Transverse colon (tissue), 4 donors: ENCODE measurements at regions not wholly inside any gene's neighbourhood (a gene's known extent, or its start where the extent isn't known, plus 50 kb on each side); places are given as distances from the start of the nearest gene placed in this dataset.

Experiments
- DNase-seq: peaks from one replicate; pipeline ENCODE4 v3.0.0-alpha.2; 2019
- H3K27ac ChIP-seq, 4 donors: fragments of 200-600 bp; sonication (generic); 2 replicates each; pipeline ENCODE4 v1.5.1; 2016 to 2018; ENCODE audit warnings: inconsistent platforms in 4 of 4
- H3K27me3 ChIP-seq: fragments of 200-600 bp; sonication (generic); 2 replicates; pipeline ENCODE4 v1.5.1; 2017; ENCODE audit warnings: inconsistent platforms
- H3K36me3 ChIP-seq, 4 donors: fragments of 200-600 bp; sonication (generic); 2 replicates each; pipeline ENCODE4 v1.5.1; 2017 to 2019; ENCODE audit warnings: inconsistent platforms in 4 of 4
- H3K4me1 ChIP-seq, 4 donors: fragments of 200-600 bp; sonication (generic); 2 replicates each; pipeline ENCODE4 v1.5.1; 2017 to 2020; ENCODE audit warnings: inconsistent platforms in 4 of 4
- H3K4me3 ChIP-seq, 4 donors: fragments of 200-600 bp; sonication (generic); 1 replicate in 1 of 4; 2 replicates in 3 of 4; pipeline versions ENCODE4 v1.5.1 to v1.6.1; 2017 to 2019; ENCODE audit warnings: inconsistent platforms in 4 of 4
- H3K9me3 ChIP-seq, 2 donors: fragments of 200-600 bp; sonication (generic); 2 replicates each; pipeline ENCODE4 v1.5.1; 2017 to 2019; ENCODE audit warnings: inconsistent platforms in 2 of 2
- EP300 ChIP-seq: sonication (generic); formaldehyde crosslinking; IDR thresholded peaks from one replicate; pipeline ENCODE4 v1.6.1; 2017; ENCODE audit warnings: antibody characterized with exemption, low read depth
- POLR2A ChIP-seq: fragments of 450-650 bp; IDR thresholded peaks from one replicate; pipeline ENCODE4 v1.6.1; 2016; ENCODE audit warnings: antibody characterized with exemption, mild to moderate bottlenecking, moderate library complexity
- POLR2AphosphoS5 ChIP-seq, 3 donors: sonication (generic); formaldehyde crosslinking; IDR thresholded peaks; one replicate each; pipeline ENCODE4 v1.6.1; 2016; ENCODE audit warnings: antibody characterized with exemption in 3 of 3
- WGBS, 2 donors: methylation state at CpG; one replicate each; pipeline ENCODE4 v1.1.5; 2018; ENCODE audit warnings: low coverage in 1 of 2; 5-methylcytosine and 5-hydroxymethylcytosine counted together
- in situ Hi-C, 4 donors: fragments of 200-750 bp; cut with MboI; loops; one replicate each; pipeline versions ENCODE4 v1.15.0 to v1.15.1; 2017; ENCODE audit warnings: low sequenced_read_pairs in 3 of 4, low pct_ligation_motif_present in 1 of 4, low pct_unique_long_range_greater_than_20kb in 1 of 4
- intact Hi-C: fragments of 100-400 bp; cut with DNase I; formaldehyde crosslinking; loops from one replicate; pipeline ENCODE4 v1.15.1; 2023; ENCODE audit warnings: low total_unique reads
- TF ChIP-seq, protein P1 (sequence below), 5 experiments: fragments of 200-600 bp in 3 of 5; fragments of 450-650 bp in 2 of 5; sonication (generic) in 3 of 5; IDR thresholded peaks; 1 replicate in 2 of 5; 2 replicates in 3 of 5; pipeline ENCODE4 v1.5.1; 2016 to 2017; ENCODE audit warnings: antibody characterized with exemption in 5 of 5, inconsistent platforms in 3 of 5, mild to moderate bottlenecking in 2 of 5, moderate library complexity in 1 of 5

DNA sequence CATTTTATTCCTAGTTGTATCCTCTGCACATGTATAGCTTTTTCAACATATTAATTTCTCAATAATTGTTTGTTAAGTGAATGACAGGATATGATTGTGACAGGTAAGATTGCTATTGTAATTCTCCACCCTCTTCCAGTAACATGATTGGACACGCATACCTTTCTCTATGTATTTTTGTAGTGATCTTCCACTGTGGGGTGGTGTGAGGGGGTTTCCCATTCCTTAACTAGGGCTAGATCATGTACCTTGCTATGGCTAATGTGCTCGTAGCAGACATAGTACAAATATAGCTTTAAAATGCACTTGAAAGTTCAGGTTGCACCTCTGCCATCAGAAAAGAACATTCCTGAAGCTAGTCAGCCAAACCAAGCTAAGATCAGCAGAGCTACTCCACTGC lies 2392.8 kb upstream of the RAG2 start:
- H3K9me3 ChIP-seq = no peaks in the 10 kb centered on the region
- no peak overlapping the region for H3K4me3 ChIP-seq
- H3K27me3 ChIP-seq = no peaks in the 10 kb centered on the region
- in situ Hi-C loops = no loop called here
- WGBS, 2 donors = 53 to 73% methylated on average over 1 to 2 of the region's 2 CpGs
- no peak overlapping the region for H3K27ac ChIP-seq
- H3K36me3 ChIP-seq = no peaks in the 10 kb centered on the region
- intact Hi-C loops = no loop called here
- no peaks in the 10 kb centered on the region for H3K4me1 ChIP-seq
- no peak for DNase-seq
- TF ChIP-seq POLR2A (no peak), POLR2AphosphoS5 (IDR thresholded peaks at IDR 0.05) (no peak), EP300 (no peak)
- TF ChIP-seq, protein P1, sequence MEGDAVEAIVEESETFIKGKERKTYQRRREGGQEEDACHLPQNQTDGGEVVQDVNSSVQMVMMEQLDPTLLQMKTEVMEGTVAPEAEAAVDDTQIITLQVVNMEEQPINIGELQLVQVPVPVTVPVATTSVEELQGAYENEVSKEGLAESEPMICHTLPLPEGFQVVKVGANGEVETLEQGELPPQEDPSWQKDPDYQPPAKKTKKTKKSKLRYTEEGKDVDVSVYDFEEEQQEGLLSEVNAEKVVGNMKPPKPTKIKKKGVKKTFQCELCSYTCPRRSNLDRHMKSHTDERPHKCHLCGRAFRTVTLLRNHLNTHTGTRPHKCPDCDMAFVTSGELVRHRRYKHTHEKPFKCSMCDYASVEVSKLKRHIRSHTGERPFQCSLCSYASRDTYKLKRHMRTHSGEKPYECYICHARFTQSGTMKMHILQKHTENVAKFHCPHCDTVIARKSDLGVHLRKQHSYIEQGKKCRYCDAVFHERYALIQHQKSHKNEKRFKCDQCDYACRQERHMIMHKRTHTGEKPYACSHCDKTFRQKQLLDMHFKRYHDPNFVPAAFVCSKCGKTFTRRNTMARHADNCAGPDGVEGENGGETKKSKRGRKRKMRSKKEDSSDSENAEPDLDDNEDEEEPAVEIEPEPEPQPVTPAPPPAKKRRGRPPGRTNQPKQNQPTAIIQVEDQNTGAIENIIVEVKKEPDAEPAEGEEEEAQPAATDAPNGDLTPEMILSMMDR (IDR thresholded peaks at IDR 0.05) = no peak

DNA sequence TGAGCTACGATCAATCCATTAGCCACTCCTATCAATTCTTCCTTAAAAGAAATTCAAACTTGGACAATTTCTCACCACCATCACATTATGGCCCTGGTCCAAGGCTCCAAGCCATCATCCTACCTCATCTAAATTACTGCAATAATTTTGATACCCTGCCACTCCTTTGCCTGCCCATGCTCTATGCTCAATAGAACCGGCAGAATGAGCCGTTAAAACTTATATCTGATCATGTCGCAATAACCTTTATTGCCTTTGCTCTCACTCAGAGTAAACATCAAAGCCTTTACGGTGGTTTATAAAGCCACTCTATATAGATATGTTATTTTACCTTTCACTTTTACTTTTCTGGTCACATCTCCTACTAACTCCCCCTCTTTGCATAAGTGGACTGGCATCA lies 2392.1 kb upstream of the RAG2 start:
- Histone ChIP-seq H3K4me1 (no peaks in the 10 kb centered on the region), H3K9me3 (no peaks in the 10 kb centered on the region), H3K27ac (no peak overlapping the region), H3K36me3 (no peaks in the 10 kb centered on the region), H3K4me3 (no peak overlapping the region), H3K27me3 (no peaks in the 10 kb centered on the region)
- DNase-seq = peak; percentile 14
- intact Hi-C loops (no loop called here), in situ Hi-C loops (no loop called here)
- TF ChIP-seq EP300 (no peak), POLR2AphosphoS5 (IDR thresholded peaks at IDR 0.05) (no peak), POLR2A (no peak)
- TF ChIP-seq, protein P1 (IDR thresholded peaks at IDR 0.05) = no peak
- 27 to 37% methylated on average over 5 of the region's 5 CpGs for WGBS, 2 donors

DNA sequence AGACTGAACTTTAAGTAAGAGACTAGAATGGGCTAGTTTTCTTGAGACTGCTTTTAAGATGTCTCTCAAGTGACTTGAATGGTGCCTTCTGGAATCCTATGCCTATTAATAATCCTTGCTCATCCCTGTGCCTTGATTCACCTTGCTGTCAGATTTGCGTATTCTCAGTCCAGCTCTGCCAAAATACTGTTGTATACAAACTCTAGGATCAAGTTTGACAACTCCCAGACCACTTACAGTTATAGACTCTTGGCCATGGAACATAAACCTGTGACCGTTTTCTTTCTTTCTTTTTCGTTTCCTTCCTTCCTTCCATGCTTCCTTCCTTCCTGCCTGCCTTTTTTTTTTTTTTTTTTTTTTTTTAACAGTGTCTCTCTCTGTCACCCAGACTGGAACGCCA lies 2390.9 kb upstream of the RAG2 start:
- Histone ChIP-seq H3K27me3 (no peaks in the 10 kb centered on the region), H3K36me3 (no peaks in the 10 kb centered on the region), H3K4me1 (no peaks in the 10 kb centered on the region), H3K27ac (no peak overlapping the region), H3K4me3 (no peak overlapping the region), H3K9me3 (peaks cover 0 to 3% of the 10 kb centered on the region in 2 donors)
- TF ChIP-seq, protein P1 (IDR thresholded peaks at IDR 0.05) = no peak
- TF ChIP-seq POLR2AphosphoS5 (IDR thresholded peaks at IDR 0.05) = peak in 1 of 3 donors; percentile 38
- in situ Hi-C loops = no loop called here
- no peak for DNase-seq
- WGBS, 2 donors = 42 to 72% methylated on average over 2 to 4 of the region's 4 CpGs
- intact Hi-C loops = no loop called here

DNA sequence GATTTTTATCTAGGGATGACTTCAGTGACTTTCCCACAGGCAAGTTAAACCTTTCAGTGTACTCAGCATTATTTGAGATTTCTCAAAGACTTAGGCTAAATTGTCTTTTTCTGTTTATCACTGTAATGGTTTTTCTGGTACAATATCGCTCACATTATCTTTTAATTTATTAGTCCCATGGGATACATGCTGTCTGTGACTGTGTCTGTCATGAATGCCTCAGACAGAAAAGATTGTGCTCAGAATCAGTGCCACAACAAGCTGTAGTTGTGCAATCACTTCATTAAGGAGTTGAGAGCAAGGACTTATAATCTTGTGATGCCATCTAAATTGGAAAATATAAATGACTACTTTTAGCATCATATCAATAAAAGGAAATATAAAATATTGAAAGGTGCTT lies 2374.2 kb upstream of the RAG2 start:
- H3K36me3 ChIP-seq = no peaks in the 10 kb centered on the region
- H3K27me3 ChIP-seq = no peaks in the 10 kb centered on the region
- TF ChIP-seq POLR2AphosphoS5 (IDR thresholded peaks at IDR 0.05) = no peak
- no peak for DNase-seq
- no peak overlapping the region for H3K27ac ChIP-seq
- 71 to 87% methylated on average over 1 of the region's 1 CpG for WGBS, 2 donors
- no peak overlapping the region for H3K4me3 ChIP-seq
- in situ Hi-C loops (no loop called here), intact Hi-C loops (no loop called here)
- no peaks in the 10 kb centered on the region for H3K9me3 ChIP-seq
- no peaks in the 10 kb centered on the region for H3K4me1 ChIP-seq

GRCh38 chr11:38971141-38971540 lies 2373.1 kb upstream of the RAG2 start:
- Histone ChIP-seq H3K4me1 (no peaks in the 10 kb centered on the region), H3K9me3 (no peaks in the 10 kb centered on the region), H3K27ac (no peak overlapping the region), H3K27me3 (no peaks in the 10 kb centered on the region), H3K4me3 (no peak overlapping the region), H3K36me3 (no peaks in the 10 kb centered on the region)
- 79 to 95% methylated on average over 6 of the region's 6 CpGs for WGBS, 2 donors
- intact Hi-C loops (no loop called here), in situ Hi-C loops (no loop called here)
- DNase-seq = no peak
- TF ChIP-seq POLR2A (no peak), EP300 (no peak), POLR2AphosphoS5 (IDR thresholded peaks at IDR 0.05) (no peak)
- TF ChIP-seq, protein P1 (IDR thresholded peaks at IDR 0.05) = no peak
